Umbilical cord (tissue), 1 donor: ENCODE measurements at regions not wholly inside any gene's neighbourhood (a gene's known extent, or its start where the extent isn't known, plus 50 kb on each side); places are given as distances from the start of the nearest gene placed in this dataset.
"Not testable (repeated sequence)": the region's sequence is repeated elsewhere in the genome, so short reads cannot be mapped to it uniquely, and the experiment has no call there.

Experiments used
- DNase-seq: peaks from one replicate; pipeline ENCODE4 v3.0.0-alpha.2; 2015; ENCODE audit warnings: low spot score

DNA sequence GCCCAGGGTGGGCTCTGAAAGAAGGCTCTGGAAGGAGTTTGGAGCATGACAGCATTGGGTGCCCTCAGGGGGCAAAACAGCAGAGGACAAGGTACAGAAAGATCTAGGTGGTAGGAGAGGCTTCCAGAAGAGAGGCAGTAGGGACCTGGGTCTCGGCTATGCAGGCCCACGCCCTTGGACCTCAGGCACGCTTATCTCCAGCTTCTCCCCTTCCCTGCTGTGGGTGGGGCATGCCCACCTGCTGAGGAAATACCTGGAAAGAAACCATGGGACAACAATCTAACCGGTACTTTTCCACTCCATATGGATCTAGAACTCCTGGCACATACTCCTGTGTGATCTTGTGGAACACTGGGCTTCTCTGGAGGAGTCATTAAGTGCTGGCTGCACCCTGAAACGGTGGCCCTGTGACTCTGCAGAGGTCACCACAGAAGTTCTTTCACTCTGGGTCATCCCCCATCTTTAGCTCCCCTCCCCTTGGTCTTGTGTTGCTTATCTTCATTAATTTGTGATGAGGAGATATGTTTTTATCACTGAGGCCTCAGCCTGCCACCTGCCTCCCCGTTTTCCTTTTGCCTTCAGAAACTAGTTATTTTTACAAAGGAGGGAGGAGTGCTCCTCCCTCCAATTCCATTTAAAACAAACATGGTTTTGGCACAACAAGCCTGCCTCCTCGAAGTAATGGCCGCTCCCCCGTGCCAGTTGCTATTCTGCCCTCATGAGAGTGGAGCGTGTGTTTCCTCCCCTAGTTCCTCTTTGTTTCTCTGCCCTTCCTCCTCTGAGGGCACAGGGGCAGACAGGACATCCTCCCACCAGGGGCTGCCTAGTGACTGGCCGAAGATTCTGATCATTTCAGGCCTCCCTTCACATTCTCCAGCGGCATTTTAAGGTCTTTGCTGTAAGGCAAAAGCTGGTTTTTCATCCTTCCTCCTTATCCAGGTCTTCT, 78.0 kb upstream of the ATP5PO start:
- peak; percentile 35 for DNase-seq

DNA sequence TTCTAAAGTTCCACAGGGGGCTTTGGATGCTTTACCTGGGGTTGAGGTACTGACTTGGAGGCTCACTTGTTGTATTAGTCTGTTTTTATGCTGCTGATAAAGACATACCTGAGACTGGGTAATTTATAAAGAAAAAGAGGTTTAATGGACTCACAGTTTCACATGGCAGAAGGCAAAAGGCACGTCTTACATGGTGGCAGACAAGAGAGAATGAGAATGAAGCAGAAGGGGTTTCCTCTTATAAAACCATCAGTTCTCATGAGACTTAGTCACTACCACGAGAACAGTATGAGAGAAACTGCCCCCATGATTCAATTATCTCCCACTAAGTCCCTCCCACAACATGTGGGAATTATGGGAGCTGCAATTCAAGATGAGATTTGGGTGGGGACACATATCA, 76.8 kb upstream of the ATP5PO start:
- not testable (repeated sequence) for DNase-seq

DNA sequence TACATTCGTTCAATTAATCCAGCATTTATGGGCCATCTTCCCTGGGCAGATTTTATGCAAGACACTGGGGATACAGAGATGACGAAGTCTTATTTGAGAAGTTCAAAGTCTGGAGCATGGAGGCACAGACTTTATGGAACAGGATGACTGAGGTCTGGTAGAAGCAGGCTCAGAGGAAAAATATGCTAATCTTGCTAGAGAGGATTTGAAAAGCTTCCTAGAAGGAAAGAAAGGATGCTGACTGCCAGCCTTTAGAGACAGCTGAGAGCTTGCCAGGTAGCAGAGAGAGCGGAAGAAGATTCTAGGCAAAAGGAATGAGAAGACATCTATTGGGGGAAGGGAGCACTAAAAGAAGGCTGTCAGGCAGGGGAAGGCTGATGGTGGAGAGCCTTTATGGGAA, 75.5 kb upstream of the ATP5PO start:
- peak; percentile 71 for DNase-seq

DNA sequence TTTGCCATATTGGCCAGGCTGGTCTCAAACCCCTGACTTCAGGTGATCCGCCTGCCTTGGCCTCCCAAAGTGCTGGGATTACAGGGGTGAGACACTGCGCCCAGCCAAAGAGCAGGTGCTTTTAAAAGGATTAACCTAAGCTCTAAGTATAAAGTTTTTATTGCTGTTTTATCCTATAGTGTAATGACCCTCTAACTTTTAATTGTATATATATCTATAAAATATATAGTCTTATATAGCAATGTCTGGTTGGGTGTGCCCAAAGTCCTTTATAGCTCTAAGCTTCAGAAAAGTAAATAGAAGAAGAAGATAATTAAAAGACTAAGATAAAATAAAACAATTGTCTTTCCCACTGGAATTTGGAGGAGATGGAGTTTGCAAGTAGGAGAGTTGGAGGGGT, 73.8 kb upstream of the ATP5PO start:
- no peak for DNase-seq

DNA sequence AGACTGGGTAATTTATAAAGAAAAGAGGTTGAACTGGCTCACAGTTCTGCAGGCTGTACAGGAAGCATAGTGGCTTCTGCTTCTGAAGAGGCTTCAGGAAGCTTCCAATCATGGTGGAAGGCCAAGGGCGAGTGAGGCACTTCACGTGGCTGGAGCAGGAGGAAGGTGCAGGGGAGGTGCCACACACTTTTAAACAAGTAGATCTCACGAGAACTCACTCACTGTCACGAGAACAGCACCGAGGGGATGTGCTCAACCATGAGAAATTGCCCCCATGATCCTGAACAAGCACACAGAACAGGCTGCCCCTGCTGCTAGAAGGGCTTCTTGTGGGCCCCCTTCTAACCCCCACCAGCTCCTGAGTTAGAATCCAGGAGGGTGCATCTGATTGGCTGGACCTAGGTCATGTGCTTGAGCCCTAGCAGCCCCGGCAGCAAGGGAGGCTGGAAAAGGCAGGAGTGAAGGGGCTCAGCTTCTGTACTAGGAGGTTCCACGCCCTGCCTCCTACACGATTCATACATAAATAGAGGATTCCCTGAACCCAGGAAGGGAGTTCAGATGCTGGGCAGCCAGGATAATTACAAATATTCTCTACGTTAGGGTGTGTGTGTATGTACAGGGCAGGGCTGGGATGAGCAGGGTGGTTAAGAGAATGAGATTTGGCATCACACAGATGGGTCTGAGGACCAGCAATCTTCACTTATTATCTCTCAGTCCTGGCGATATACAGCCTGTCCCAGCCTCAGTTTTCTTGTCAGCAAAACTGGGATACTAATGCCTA, 72.8 kb upstream of the ATP5PO start:
- DNase-seq: no peak

DNA sequence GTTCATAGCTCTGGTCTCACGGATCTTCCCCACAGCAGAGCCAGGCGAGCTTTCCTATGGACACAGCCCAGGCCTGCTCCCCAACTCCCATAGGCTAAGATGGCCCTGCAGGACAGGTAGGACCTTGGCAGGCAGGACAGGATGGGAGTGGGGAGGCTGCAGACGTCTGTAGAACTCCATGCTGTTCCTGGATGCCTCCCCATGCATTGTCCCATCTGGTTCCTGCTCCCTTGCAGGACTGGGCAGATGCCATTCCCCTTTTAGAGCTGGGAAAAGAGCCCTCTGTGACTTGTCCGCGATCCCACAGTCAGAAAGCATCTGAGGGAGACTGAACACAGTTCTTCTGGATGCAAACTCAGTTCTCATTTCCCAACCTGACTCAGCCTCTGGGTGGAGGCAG, 71.9 kb upstream of the ATP5PO start:
- DNase-seq: no peak

DNA sequence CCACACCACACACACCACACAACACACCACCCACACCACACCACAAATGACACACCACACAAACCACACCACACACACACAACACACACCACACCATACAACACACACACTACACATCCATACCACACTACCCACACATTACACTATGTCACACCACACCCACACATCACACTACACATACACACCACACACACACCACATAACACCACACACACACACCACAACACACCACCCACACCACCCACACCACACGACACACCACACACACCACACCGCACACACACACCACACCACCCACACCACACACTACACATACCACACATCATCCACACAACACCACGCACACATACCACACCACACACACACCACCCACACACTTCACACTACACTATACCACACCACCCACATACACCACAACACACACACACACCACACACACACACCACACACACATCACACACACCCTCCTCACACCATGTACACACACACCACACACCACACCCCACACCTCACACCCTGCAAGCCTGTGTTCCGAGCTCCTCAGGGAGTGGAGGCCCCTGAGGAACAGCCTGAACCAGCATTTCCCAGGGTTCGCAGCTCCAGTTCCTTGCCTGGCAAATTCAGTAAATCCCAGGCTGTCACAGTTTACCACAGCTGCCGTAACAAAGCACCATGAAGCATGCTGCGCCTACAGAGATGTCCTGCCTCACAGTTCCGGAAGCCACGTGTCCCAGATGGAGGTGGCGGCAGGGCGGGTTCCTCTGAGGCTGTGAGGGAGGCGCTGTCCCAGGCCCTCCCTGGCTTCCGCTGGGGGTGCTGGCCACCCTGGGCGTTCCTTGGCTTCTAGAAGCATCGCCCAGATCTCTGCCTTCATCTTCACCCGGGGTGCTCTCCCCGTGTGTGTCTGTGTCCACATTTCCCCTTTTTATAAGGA, 69.8 kb upstream of the ATP5PO start:
- no peak for DNase-seq

DNA sequence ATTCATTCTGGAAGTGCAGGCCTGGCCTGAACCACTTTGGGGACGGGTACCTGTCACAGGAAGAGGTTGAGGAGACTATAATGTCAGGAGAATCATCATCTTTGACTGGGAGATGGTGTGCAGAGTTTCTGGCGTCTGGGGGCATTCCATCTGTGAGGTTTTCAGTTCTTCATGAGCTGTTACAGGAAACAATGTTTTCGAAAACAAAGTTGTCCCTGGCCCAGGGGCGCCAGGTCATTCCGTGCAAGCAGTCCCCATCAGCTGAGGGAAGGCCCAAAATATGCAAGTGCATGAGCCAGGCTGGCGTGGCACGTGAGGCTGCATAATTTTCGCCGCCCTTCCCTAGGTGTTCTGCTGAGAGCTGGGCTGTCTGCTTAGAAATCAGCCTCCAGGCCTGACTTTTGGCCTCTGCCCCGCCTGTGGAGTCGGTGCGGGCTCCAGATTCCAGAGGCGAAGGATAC, 68.4 kb upstream of the ATP5PO start:
- no peak for DNase-seq

DNA sequence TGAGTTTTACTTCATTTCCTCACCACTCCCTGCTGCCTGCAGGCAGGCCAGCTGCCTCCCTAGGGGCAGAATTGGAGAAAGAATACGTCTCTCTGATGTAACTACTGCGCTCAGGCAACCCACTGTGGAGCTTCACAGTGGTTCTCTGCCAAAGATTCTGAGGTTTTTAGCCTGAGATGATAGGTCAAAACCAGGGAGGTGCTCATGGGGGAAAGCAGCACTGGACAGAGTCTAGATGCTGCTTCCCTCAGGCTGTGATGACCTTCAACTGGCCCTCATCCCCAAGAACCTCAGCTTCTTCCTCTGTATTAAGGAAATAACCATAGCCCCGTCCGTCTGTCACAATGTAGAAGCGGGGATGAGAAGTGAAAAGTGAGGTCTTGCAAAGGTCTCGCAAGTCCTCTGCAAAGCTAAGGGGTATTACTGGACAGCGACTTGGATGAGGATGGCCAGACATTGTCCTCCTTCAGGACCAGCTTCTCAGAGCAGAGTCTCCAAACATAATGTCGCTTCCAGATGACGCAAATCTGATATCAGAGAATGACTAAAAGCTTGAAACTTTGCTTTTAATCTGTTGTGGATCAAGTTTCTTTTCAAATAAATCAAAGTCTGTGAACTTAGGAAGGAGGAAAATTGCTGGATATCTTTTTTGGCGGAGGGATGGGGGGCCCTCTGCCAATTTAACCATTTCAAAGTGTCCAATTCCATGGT, 65.9 kb upstream of the ATP5PO start:
- DNase-seq: no peak

DNA sequence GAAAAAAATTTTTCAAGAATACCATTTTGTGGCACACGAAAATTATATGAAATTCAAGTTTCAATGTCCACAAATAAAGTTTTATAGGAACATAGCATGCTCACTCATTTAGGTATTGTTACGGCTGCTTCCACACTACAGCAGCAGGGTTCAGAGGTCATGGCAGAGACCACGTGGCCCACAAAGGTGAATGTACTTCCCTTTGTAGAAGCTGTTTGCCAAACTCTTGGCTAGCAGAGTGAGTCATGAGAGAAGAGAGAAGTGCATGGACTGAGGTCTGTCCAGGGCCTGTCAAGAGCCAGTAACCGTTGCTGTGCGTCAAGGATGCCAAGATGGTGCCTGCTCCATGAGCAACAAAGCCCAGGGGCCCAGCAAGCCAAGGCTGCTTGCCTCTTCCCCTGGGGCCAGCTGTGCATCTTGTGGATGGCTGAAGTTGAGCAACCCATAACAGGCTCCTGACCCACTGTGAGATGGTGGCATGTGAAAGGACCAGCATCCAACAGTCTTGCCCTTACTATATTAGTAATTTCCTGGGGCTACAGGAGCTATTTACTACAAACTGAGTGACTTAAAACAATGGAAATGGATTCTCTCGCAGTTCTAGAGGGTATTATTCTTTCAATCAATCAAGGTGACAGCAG, 64.8 kb upstream of the ATP5PO start:
- DNase-seq: no peak

DNA sequence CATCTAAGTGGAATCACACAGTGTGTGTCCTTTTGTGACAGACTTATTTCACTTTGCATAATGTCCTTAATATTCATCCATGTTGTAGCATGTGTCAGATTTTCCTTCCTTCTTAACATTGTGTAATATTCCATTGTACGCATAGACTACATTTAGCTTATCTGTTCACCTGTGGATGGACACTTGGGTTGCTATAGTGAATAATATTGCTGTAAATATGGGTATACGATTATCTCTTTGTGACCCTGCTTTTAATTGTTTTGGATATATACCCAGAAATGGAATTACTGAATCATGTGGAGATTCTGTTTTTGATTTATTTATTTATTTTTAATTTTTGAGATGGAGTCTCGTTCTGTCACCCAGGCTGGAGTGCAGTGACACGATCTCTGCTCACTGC, 63.0 kb upstream of the ATP5PO start:
- no peak for DNase-seq

DNA sequence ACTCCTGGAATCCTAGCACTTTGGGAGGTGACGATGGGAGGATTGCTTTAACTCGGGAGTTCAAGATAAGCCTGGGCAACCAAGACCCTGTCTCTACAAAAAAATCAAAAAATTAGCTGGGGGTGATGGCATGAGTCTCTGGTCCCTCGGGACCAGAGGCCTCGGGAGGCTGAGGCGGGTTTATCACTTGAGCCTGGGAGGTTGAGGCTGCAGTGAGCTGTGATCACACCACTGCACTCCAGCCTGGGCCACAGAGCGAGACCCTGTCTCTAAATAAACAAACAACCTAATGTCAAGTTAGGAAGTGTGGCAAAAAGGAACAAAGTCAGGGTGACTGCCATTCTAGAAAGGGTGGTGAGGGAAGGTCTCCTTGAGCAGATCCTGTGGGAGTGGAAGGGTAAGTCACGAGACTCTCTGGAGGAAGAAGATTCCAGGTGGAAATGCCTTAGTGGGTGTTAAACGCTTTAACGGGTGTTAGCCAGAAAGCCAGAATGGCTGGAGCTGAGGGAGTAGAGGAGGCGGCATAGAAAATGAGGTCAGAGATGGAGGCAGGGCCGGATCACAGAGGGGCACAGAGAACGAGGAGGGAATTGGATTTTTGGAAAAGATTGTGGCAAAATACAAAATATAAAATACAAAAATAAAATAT, 62.2 kb upstream of the ATP5PO start:
- DNase-seq: no peak

DNA sequence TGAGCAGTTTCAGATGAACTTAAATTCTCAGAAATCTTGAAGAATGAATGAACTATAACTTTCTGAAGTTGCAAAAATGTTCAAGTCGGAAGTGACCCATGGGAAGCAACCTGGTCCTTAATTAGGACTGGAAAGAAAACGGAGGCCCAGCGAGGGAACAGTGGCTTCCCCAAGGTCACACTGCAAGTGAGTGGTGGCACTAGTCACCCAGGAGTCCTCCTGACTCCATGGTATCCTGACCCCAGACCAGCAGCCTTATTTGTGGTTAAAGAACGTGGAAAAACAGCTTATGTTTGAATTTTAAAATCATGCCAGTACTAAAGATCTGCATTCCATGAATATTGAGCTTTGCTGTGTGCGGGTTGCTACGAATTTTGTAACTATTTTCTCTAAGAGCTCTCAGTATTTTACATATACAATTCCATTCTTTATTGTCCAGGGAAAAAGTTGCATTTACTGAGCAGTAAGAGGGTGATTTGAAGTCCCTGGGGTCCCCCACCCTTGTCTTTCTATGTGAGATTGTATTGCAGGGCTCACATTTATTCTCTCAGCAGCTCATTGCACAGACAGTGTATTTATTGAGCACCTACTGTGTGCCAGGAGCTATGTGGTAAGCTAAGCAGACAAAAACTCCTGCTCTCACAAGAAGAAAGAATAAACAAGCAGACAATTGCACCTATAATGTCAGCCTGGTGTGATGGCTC, 61.6 kb upstream of the ATP5PO start:
- DNase-seq: no peak

DNA sequence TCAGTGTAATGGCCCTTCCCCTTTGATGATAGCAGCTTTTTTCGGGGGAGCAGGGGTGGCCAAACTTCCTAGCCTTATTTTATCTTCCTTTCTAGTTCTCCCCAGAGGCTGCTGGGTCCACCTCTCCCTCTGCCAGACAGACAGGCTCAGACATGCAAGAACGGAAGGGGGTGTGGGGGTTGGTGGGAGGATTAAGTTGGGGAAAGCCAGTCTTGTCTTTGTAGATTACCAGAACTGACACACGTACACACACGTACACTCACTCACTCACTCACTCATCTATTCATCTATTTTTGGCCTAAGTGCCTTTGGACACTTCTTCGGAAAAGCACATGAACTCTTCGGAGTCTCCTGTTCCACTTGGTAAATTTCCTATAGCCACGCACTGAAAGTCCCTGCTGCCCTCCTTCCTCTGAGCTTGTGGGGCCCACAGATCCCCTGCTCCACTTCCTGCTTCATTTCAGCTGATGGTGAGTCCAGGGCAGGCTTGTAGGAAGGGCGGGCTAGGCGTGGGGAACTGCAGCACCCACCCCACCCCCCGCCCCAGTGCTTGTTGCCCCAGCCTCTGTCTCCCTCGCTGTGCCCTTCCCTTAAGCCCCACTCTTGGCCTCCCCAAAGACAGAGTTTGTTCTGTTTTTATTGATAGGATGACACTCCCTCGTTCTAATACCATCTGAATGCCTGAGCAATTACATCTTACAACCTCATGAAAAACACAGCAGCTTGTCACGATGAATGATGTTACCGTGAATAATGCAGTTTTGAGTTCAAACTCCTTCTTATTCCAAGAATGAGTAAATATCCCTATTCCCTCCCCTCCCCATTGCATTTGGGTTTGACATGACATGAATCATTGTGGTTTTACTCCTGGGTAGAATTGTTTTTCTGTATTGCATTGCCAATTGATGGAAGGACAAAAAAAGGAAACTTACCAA, 60.7 kb upstream of the ATP5PO start:
- peak; percentile 96 for DNase-seq

DNA sequence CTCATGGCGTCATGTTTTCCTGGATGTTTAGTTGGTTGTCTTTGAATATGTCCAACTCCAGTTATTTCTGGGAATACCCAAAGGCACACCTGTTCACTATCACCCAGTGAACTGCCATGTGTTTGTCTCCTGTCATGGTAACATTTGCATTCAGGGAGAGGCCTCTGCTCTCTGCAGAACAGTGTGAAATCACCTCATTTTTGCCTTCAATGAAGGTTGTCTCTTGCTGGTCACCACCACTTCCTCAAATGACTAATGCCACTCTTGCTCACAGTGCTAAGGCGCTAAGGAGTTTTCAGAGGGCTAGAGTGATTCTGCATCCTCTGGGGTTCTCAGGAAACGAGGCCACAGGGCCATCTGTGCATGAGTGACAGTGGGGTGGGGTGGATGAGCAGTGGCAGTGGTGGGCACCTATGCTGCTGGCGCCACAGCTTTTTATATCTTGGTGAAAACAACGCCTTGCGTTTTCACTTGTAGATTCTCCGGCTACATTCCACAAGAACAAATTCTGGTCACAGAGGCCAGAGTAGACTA, 60.0 kb upstream of the ATP5PO start:
- DNase-seq: peak; percentile 34

DNA sequence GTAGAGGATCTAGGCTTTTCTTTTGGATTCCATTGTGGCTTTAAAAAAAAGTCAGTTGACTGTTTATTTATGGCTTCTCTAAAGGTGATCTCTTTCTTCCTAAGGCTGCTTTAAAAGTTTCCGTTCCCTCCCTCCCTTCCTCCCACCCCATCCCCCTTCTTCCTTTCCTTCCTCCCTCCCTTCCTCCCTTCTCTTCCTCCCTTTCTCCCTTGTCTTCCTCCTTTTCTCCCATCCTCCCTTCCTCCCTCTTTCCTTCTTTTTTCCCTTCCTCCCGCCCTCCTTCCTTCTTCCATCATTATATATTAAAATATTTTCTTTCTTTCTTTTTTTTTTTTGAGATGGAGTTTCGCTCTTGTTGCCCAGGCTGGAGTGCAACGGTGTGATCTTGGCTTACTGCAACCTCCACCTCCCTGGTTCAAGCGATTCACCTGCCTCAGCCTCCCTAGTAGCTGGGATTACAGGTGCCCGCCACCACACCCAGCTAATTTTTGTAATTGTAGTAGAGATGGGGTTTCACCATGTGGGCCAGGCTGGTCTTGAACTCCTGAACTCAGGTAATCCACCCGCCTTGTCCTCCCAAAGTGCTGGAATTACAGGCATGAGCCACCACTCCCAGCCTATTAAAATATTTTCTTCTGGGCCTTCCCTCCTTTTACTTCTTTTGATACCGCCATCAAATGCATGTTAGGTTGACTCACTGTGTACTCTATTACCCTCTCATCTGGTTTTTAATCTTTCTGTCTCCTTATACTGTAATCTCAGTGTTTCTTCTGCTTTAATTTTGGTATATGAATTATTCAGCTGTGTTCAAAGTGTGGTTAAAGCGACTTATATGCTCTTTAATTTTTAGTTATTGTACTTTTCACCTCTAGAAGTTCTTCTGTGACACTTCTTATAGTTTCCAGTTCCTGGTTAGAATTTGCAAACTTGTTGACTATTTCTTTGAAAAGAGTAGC, 59.2 kb upstream of the ATP5PO start:
- DNase-seq: no peak

DNA sequence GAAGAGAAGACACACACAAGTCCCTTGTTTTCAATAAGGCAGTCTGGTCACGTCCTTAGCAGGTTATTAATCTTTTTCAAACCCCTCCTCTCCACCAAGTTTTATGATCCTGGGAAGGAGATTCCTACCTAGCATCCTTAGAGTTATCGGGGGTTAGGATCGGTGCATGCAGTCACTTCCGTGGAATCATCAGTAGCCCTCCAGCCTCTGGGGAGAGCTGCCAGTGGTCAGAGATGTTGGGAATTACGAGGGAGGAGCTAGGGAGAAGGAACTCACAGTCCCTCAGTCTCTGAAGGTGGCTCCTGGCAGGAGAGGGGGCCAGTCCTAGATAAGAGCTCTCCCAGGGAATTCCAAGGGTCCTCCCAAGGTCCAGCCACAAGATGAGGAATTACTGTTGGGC, 57.7 kb upstream of the ATP5PO start:
- no peak for DNase-seq
